Putamen (tissue), 1 donor: ENCODE measurements at regions not wholly inside any gene's neighbourhood (a gene's known extent, or its start where the extent isn't known, plus 50 kb on each side); places are given as distances from the start of the nearest gene placed in this dataset.
"Not testable (repeated sequence)": the region's sequence is repeated elsewhere in the genome, so short reads cannot be mapped to it uniquely, and the experiment has no call there.

Source experiments
- DNase-seq: peaks from one replicate; pipeline ENCODE4 v3.0.0-alpha.2; 2016; ENCODE audit warnings: low spot score

DNA sequence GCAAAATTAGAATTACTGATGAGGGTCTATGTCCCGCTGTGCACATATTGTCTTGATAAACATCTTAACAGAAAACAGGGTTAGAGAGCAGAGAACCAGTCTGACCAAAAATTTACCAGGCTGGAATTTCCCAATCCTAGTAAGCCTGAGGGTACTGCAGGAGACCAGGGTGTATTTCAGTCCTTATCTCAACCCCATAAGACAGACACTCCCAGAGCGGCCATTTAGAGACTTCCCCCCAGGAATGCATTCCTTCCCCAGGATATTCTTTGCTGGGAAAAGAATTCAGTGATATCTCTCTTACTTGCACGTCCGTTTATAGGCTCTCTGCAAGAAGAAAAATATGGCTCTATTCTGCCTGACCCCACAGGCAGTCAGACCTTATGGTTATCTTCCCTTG is 101.4 kb upstream of the FAM3C start:
- DNase-seq: not testable (repeated sequence)

DNA sequence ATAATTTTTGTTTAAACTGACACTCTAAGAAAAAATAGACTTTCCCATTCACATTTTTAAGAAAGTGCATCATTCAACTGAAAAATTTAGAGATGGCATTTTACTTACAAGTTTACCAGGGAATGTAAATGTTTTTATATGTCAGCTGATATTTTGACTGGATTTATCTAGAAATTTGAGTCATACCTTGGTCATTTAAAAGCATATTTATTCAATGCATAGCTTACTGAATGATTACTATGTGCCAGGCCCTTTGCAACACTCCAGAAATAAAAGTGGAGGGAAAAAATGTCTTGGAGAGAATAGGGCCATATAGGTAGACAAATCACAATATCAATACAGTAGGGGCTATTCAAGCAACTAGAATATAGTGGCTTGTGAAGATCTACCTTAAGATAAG is 98.4 kb upstream of the FAM3C start:
- DNase-seq: no peak

DNA sequence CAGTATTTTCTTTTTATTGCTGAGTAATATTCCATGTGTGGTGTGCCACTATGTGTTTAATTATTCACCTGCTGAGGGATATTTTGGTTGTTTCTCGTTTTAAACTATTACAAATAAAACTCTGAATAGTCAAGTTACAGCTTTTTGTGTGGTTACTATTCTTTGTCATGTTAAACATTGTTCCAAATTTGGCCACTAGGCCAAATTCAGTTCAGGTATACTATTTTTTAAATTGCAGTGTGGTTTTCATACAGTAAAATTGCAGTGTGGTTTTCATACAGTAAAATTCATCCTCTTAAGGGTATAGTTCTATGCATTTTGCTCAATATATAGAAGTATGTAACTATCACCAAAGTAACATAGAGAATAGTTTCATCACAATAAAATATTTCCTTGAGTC is 97.4 kb upstream of the FAM3C start:
- DNase-seq: no peak

DNA sequence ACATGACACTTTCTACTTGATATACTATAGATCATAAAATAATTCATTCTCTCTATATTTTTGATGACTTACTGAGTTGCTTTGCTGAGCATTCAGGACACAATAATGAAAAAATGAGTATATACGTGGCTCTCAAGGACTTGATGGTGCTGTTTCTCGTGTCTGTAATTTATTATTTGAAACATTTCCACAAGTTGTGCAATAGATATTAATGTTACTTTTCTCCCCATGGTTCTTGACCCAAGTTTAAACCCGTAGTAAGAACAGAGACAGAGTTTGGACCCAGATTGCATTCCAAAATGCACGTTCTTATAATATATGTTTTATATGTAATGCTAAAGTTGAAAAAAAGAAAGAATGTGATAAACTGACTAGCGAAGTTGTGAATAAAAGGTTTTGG is 94.2 kb upstream of the FAM3C start:
- no peak for DNase-seq

DNA sequence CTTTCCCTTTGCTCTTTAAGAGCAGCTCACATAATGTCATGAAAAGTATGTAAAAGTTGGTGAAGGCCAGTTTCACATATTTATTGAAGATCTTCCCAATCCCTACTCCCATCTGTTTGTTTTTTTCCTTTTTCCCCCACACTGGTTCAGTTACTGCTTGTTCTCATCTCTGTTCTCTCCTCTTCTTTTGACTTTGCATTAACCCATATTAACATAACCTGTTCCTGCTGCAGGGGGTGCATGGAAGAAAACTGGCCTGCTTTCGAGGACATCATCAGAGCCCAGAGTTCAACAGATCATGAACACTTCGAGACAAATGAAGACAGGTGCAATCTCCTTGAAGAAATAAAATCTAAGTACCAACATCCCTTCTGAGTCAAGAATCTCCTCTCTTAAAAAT is 93.3 kb upstream of the FAM3C start:
- no peak for DNase-seq

DNA sequence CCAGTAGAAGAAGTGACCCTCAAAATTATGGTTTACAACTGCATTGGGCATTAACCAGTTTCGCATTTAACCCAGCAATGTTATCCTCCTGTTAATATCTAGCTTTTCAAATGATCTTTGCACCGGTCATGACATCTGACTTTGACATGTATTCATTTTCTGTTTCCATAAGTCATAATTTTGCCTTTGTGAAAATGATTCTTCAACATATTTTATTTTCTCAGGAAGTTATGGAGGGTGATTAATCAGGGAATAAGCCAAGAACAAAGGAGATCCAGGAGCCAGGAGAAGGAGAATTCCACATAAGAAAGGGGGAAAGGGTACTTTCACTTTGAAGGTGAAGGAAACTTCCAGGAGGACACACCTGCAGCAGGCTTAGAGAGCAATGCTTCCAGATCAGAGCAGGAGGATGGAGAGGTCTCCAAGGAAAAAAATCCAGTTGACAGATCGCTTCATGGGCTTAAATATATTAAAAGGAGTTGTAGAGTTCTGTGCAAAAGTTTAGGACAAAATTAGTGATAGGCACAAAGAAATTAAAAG is 92.1 kb upstream of the FAM3C start:
- DNase-seq: no peak

DNA sequence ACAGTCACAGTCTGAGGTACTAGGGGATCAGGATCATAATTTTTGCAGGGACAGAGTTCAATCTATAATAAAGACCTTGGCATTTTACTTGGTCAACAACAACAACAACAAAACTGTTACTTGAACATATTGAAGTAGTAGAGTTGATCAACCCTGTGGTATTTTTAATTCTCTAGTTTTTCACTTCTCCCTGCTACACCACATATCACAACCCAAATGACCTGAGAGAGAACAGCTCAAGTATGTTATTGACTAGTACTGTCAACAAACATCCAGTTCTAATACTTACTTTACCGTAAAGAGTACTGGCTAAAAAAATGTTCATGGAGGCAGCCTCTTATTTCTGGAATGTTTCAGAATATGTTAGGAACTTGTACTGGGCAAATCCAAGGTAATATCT is 90.5 kb upstream of the FAM3C start:
- no peak for DNase-seq

DNA sequence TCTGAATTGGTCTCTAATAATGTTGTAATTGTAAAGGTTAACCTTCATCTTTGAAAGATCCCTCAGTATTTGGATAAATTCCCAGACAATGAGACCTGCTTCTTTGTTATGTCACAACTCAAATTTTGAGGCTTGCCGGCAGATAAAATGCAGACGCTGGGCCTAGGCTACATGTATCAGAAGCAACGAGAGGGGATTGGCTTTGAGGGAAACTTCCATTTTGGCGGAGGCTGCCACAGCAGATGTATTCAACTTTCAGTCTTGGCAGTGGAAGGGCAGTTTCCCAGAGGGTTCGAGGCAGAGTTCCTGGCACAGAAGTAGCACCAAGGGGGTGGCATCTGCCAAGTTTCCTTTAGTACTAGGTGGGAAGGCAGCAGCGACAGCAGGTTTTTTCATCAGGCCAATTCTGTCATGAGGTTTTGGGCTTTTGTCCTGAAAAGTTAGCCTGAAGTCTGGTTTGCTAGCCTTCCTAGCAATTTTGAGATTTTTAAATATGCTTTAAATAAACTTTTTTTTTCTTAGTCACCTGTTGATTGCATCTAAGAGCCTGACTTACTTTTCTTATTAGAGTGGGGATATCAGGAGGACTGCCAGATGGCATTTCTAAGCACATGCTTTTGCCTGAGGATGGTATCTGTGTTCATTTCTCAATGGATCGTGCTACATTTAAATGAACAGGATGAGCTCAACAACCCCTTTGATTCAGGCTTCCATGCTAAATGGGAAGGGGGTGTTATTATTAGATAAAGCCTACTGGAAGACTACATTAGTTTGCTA is 89.5 kb upstream of the FAM3C start:
- peak; percentile 15 for DNase-seq

DNA sequence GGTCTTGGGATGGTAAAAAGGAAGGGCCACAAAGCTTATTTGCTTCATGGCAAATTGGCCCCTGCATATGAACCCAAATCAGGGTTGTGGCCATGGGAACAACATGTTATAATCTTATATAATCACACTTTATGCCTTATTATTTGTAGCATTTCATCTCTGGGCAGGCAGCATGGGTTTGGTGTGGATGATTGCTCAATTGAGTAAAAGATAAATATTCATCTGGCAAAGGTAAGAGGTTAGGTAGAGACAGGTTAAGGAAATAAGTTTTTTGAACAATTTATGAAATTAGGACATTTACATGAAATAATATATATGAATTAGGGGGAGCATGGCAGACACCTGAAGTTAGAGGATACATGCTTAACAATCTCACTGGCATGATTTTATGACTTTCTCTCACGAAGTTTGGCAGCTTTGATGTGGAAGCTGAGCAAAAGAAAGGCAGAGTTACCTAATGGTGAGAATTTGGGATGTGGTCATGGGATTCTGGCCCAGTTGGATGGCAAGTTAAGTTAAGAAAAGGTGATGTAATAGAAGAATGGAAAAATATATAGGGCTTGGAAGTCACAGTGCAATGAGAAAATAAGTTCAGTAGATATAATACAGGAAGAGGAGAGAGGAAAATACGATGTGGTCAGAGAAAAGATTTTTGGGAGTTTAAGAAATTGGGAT is 88.1 kb upstream of the FAM3C start:
- no peak for DNase-seq

DNA sequence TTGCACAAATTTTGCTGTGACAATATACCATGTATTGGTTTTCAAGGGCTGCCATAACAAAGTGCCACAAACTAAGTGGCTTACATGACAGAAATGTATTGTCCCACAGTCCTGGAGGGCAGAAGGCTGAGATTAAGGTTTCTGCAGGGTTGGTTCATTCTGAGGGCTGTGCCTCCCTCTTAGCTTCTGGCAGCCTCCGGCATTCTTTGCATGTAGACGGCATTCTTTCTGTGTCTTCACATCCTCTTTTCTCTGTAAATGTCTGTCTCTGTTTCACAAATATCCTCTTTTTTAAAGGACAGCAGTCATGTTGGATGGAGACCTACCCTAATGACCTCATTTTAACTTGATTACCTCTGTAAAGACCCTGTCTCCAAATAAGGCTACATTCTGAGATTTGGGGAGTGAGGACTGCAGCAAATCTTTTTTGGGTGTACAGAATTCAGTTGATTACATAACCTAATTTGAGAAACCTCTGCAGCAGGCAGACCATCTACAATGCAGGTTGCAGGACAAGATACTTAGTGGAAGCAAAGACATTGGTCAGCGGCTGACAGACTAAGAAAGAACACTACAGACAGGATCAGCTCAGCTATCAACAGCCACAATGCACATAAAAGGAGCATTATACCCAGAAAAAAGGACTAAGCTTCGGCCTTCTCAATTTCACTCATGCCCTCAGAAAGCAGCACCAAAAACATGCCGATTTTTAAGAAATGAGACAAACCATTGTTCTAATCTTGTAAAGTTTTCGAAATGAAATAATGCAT is 84.6 kb upstream of the FAM3C start:
- DNase-seq: no peak

DNA sequence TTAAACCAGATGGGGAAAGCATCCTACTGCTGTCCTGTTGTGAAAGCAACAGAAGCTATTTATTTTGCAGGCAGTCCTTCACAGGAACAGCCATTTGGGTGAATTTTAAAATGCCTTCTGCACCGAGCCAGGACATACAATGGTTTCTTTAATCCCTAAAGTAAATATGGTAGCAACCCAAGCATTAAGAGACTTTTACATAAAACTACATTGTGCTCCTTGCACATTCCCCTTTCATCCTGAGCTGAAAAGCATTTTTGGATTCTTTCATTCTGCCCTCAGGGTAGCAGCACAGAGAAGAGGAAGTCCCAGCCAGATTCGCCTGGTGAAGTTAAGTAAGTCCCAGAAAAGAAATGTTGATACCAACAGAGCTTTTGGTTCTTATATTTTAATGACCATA is 84.0 kb upstream of the FAM3C start:
- DNase-seq: no peak

DNA sequence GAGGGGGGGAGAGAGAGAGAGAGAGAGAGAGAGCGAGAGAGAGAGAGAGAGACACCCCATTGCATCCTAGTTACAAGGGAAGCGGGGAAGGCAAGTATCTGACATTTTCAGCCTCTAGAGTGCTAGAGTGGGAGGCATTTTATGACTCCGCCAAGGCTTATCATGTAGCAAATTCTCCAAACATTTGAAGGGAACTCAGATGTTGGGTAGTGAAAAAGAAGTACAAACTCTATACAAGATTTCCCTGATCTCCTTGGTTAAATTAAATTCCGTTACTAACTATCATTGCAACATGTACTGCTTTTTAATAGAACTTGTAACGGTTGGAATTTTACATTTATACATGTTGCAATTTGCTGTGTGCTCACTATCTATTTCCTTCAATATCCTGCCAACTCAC is 83.4 kb upstream of the FAM3C start:
- no peak for DNase-seq

DNA sequence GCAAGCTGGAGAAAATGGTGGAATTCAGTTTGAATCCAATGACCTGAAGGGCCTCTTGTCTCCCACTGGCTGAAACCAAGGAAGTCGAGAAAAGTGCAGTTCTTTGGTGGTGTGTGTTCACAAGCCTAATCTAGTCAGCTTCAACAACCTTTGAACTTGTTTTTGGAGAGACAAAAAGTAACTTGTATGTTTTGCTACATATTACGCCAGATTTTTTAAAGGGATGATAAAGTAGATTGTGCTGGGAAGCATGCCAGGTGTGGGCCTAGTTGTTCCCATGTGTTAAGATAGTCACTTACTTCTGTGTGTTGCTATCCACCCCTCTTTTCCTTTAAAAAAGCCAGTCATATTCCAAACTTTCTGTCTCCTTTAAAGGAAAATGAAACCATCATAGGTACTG is 79.7 kb upstream of the FAM3C start:
- no peak for DNase-seq

DNA sequence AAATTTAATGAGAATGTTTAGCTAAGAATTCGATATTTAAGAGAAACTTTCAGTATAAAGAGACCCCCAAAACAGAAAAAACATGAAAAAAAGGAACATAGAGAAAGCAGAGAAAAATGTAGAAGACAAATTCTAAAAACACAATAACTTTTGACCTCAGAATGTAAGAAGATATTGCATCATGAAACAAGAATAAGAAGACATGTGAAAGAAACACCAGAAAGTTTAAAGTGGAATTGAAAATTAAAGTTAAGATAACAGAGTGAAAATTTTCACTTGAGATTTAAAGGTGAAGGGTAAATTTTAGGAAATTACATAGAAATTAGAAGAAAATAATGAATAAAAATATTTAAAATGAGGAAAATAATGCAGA is 78.2 kb upstream of the FAM3C start:
- DNase-seq: no peak

DNA sequence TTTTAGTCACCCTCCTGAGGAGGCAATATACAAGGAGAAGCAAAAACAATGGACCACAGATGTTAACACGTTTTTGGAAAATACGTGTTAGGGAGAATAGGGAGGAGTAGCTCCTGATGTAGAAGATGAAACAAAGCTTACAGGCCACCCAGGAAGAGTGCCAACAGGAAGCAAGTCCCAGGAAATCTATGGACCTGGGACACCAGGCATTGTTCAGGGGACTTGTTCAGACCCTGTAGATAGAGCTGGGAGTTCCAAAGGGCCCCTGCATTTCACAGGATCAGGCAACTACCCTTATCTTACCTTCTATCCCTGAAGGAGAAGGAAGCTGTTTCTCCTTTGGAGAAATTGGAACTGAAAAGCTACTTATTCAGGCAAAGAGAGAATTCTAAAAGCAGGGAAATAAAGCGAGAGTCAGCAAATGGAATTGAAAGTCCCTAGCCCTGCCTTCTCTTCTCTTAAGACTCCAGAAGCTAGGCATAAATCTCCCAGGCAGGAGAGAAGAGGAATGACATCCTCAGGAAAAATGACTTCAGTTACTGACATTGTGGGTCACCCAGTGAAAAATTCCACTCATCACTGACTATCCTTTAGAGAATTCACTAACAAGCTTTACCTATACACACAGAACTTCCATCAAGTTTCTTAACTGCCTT is 77.7 kb upstream of the FAM3C start:
- no peak for DNase-seq

DNA sequence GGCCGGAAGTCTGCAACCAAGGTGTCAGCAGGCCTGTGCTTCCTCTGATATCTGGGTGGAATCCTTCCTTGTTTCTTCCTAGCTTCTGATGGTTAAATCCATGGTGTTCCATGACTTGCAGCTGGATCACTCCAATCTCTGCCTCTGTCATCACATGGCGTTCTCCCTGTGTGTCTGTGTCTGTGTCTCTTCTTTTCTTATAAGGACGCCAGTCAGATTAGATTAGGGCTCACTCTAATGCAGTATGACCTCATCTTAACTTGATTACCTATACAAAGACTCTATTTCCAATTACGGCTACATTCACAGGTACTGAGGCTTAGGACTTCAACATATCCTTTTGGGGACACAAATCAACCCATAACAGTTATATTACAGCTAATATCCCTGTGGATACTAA is 70.3 kb upstream of the FAM3C start:
- DNase-seq: no peak

DNA sequence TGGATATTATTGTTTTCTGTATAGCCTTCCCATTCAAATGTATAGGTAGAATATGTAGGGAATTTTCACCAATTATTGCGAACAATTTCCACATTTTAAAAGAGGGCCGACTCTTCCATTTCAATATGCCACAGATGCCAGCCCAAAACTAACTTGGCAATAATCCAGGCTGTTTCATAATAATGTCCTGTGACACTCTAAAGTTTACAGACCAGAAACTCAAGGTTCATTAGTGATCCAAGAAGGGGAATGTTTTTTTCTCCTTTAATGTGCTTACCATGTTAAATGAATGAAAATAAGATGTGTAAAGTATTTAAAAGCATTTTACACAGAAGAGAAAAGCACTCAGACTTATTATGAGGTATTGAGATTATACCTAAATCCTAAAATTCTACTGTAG is 63.0 kb upstream of the FAM3C start:
- no peak for DNase-seq

DNA sequence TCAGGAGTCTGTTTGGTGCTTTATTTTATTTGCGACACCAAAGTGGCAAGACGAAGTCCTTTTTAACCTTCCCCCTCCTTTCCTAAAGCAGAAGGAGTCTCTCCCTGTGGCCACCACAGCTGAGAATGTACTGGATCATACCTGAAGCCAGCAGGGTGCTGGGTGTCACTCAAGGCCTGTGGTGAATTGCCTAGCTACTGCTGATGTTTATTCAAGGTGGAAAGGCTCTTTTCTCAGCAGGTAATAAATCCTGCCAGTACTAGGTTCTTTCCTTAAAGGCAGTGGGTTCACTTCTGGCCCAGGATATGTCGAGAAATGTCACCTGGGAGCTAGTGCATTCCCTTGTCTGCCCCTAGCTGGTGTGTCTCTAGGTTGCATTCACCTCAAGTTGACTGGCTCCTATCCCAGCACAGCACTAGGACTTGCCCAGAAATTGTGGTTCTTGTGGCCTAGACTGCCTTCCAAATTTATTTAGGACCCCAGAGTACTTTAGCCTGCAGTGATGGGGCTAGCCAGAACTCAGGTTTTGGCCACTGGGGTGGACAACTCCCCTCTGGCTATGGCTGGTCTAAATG is 60.8 kb upstream of the FAM3C start:
- no peak for DNase-seq

DNA sequence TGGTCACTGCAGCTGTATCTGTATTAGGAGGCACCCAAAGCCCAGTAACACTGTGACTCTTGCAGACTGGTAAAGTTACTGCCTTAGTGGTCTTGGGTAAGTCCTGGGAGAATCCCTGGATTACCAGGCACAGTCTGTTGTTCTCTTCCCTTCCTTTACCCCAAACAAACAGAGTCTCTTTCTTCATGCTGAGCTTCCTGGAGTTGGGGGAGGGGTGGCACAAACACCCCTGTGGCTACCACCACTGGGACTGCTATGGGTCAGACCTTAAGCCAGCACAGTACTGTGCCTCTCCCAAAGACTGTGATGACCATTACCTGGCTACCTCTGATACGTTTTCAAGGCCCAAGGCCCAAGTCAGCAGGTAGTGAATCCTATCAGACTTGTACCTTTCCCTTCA is 59.9 kb upstream of the FAM3C start:
- no peak for DNase-seq

DNA sequence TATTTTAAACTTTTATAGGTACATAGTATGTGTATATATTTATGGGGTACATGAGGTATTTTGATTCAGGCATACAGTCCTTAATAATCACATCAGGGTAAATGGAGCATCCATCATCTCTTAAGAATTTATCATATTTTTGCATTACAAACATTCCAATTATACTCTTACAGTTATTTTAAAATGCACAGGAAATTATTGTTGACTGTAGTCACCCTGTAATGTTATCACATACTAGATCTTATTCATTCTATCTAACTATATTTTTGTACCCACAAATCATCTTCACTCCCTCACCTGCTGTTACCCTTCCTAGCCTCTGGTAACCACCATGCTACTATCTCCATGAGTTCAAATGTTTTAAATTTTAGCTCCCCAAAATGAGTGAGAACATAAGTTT is 56.3 kb upstream of the FAM3C start:
- DNase-seq: no peak

DNA sequence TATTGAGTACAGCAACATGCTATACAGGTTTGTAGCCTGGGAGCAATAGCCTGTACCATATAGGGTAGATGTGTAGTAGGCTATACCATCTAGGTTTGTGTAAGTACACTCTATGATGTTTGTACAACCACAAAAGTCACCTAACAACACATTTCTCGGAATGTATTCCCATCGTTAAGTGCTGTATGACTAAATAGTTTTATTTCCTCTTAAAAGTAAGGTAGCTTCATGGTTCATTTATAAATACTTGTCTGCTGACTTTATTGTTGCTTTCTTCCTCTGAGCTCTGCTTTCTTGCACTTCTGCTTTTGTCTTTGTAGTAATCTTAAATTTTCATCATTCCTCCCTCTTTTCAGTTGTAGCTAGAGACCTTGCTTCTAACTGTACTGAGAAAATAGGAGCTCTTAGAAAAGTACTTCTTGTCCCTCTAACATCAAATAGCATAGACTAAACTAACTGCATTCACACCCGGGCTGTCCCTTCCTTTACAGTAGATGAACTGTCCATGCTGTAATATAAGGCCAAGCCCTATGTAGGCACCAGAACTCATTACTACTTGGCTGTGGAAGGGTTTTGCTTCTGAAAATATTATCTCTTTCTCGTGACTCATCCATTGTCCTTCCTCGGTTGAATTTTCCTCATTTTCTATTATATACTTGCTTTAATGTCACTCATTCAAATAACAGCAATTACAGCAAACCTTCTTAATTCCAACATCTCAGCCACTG is 55.4 kb upstream of the FAM3C start:
- DNase-seq: no peak
